GM12891 (cell line): ENCODE measurements at regions not wholly inside any gene's neighbourhood (a gene's known extent, or its start where the extent isn't known, plus 50 kb on each side); places are given as distances from the start of the nearest gene placed in this dataset.
"Not testable (repeated sequence)": the region's sequence is repeated elsewhere in the genome, so short reads cannot be mapped to it uniquely, and the experiment has no call there.

Source experiments
- POLR2A ChIP-seq: IDR thresholded peaks from 2 replicates; pipeline ENCODE4 v1.6.1; 2011; ENCODE audit warnings: low read depth, low read length, control low read depth
- POLR2AphosphoS5 ChIP-seq: IDR thresholded peaks from 2 replicates; pipeline ENCODE4 v1.6.1; 2011; ENCODE audit warnings: low read depth, low read length, control low read depth
- SPI1 ChIP-seq: IDR thresholded peaks from 2 replicates; pipeline ENCODE4 v1.6.1; 2011; ENCODE audit warnings: low read depth, low read length, control low read depth
- TAF1 ChIP-seq: IDR thresholded peaks from 2 replicates; pipeline ENCODE4 v1.6.1; 2011; ENCODE audit warnings: low read depth, low read length, control low read depth

DNA sequence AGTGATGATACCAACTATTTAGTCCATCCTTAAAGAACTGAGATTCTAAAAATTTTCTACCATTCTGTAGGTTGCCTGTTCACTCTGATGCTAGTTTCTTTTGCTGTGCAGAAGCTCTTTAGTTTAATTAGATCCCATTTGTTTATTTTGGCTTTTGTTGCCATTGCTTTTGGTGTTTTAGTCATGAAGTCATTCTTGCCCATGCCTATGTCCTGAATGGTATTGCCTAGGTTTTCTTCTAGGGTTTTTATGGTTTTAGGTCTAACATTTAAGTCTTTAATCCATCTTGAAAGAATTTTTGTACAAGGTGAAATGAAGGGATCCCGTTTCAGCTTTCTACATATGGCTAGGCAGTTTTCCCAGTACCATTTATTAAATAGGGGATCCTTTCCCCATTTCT lies 63.9 kb upstream of the TNFSF4 start:
- TF ChIP-seq POLR2AphosphoS5, POLR2A, TAF1, SPI1: not testable (repeated sequence)
